HEK293 (cell line): ENCODE measurements at regions not wholly inside any gene's neighbourhood (a gene's known extent, or its start where the extent isn't known, plus 50 kb on each side); places are given as distances from the start of the nearest gene placed in this dataset.

Experiments used
- CTCF ChIA-PET: fragments of 350-600 bp; formaldehyde crosslinking; extraction: SDS; loops from one replicate; lab custom pipeline; 2021; ENCODE audit warnings: antibody characterized with exemption; lab: Yijun Ruan, JAX
- POLR2A ChIA-PET: fragments of 300-600 bp; formaldehyde crosslinking; extraction: SDS; loops from one replicate; lab custom pipeline; 2020; ENCODE audit warnings: antibody characterized with exemption, inconsistent platforms; lab: Yijun Ruan, JAX
- H3K27ac ChIP-seq: fragments of 200-500 bp; sonication (Bioruptor generic); 2 replicates; pipeline ENCODE4 v1.5.1; 2014; ENCODE audit warnings: low read depth, low read length, control low read depth, inconsistent platforms; ENCODE audit errors: extremely low read depth
- H3K36me3 ChIP-seq, 2 experiments: fragments of 200-500 bp in 1 of 2; sonication (Bioruptor generic) in 1 of 2; 1 replicate in 1 of 2; 2 replicates in 1 of 2; pipeline ENCODE4 v1.5.1; 2014 to 2017; ENCODE audit warnings: inconsistent platforms in 2 of 2, low read length in 2 of 2; ENCODE audit not compliant: control insufficient read depth in 2 of 2, insufficient read depth in 1 of 2
- H3K4me1 ChIP-seq: fragments of 200-500 bp; sonication (Bioruptor generic); 2 replicates; pipeline ENCODE4 v1.5.1; 2014; ENCODE audit warnings: mild to moderate bottlenecking, low read length, inconsistent platforms; ENCODE audit not compliant: control insufficient read depth, insufficient read depth
- H3K4me3 ChIP-seq: 2 replicates; pipeline ENCODE4 v1.5.1; 2011; ENCODE audit warnings: low read depth, mild to moderate bottlenecking, control low read depth, low read length, moderate library complexity
- H3K9me3 ChIP-seq: fragments of 200-500 bp; sonication (Bioruptor generic); 2 replicates; pipeline ENCODE4 v1.5.1; 2014; ENCODE audit warnings: low read depth, low read length, inconsistent platforms; ENCODE audit not compliant: control insufficient read depth, insufficient read depth
- BCL11B ChIP-seq: fragments of 450-650 bp; formaldehyde crosslinking; IDR thresholded peaks from 2 replicates; pipeline ENCODE4 v1.5.1; 2016; ENCODE audit warnings: low read depth, missing biosample characterization, missing genetic modification characterization
- EGR2 ChIP-seq: fragments of 450-650 bp; formaldehyde crosslinking; IDR thresholded peaks from 2 replicates; pipeline ENCODE4 v1.5.1; 2016; ENCODE audit warnings: low read depth, missing biosample characterization, missing genetic modification characterization
- HOXD13 ChIP-seq: sonication (generic); formaldehyde crosslinking; IDR thresholded peaks from 2 replicates; pipeline ENCODE4 v1.8.0; 2022; ENCODE audit warnings: missing genetic modification reagents, borderline replicate concordance
- KLF17 ChIP-seq: fragments of 450-650 bp; formaldehyde crosslinking; IDR thresholded peaks from 2 replicates; pipeline ENCODE4 v1.5.1; 2016; ENCODE audit warnings: missing biosample characterization, missing genetic modification characterization
- MYNN ChIP-seq: fragments of 450-650 bp; formaldehyde crosslinking; IDR thresholded peaks from 2 replicates; pipeline ENCODE4 v1.5.1; 2016; ENCODE audit warnings: missing biosample characterization, missing genetic modification characterization, borderline replicate concordance
- OVOL3 ChIP-seq: fragments of 450-650 bp; formaldehyde crosslinking; IDR thresholded peaks from 2 replicates; pipeline ENCODE4 v1.5.1; 2016; ENCODE audit warnings: missing biosample characterization, missing genetic modification characterization
- SP2 ChIP-seq: fragments of 450-650 bp; formaldehyde crosslinking; IDR thresholded peaks from 2 replicates; pipeline ENCODE4 v1.5.1; 2016; ENCODE audit warnings: missing biosample characterization, missing genetic modification characterization
- ZBTB21 ChIP-seq: fragments of 450-650 bp; formaldehyde crosslinking; IDR thresholded peaks from 2 replicates; pipeline ENCODE4 v1.5.1; 2017; ENCODE audit warnings: missing biosample characterization, missing genetic modification characterization
- ZBTB44 ChIP-seq: fragments of 450-650 bp; IDR thresholded peaks from 2 replicates; pipeline ENCODE4 v1.5.1; 2018; ENCODE audit warnings: missing biosample characterization, mild to moderate bottlenecking, missing genetic modification characterization
- ZBTB7A ChIP-seq: fragments of 450-650 bp; formaldehyde crosslinking; IDR thresholded peaks from 2 replicates; pipeline ENCODE4 v1.5.1; 2016; ENCODE audit warnings: low read depth, missing biosample characterization, missing genetic modification characterization
- ZNF114 ChIP-seq: fragments of 450-650 bp; formaldehyde crosslinking; IDR thresholded peaks from 2 replicates; pipeline ENCODE4 v1.5.0; 2017; ENCODE audit warnings: missing biosample characterization, missing genetic modification characterization
- ZNF341 ChIP-seq: fragments of 450-650 bp; formaldehyde crosslinking; IDR thresholded peaks from 2 replicates; pipeline ENCODE4; 2016; ENCODE audit warnings: low read depth, missing biosample characterization, missing genetic modification characterization
- ZNF37A ChIP-seq: fragments of 450-650 bp; IDR thresholded peaks from 2 replicates; pipeline ENCODE4 v1.5.1; 2018; ENCODE audit warnings: missing biosample characterization, missing genetic modification characterization
- ZNF398 ChIP-seq: fragments of 450-650 bp; formaldehyde crosslinking; IDR thresholded peaks from 2 replicates; pipeline ENCODE4 v1.5.1; 2017; ENCODE audit warnings: missing biosample characterization, missing genetic modification characterization
- ZNF416 ChIP-seq: fragments of 450-650 bp; formaldehyde crosslinking; IDR thresholded peaks from 2 replicates; pipeline ENCODE4 v1.5.1; 2016; ENCODE audit warnings: missing biosample characterization, missing genetic modification characterization
- ZNF433 ChIP-seq: fragments of 450-650 bp; formaldehyde crosslinking; IDR thresholded peaks from 2 replicates; pipeline ENCODE4 v1.5.1; 2016; ENCODE audit warnings: missing biosample characterization, missing genetic modification characterization, low read depth
- ZNF530 ChIP-seq: fragments of 450-650 bp; formaldehyde crosslinking; IDR thresholded peaks from 2 replicates; pipeline ENCODE4 v1.5.1; 2016; ENCODE audit warnings: low read depth, missing biosample characterization, missing genetic modification characterization
- ZNF544 ChIP-seq: fragments of 450-650 bp; formaldehyde crosslinking; IDR thresholded peaks from 2 replicates; pipeline ENCODE4 v1.5.0; 2017; ENCODE audit warnings: missing biosample characterization, missing genetic modification characterization
- ZNF560 ChIP-seq: fragments of 450-650 bp; formaldehyde crosslinking; IDR thresholded peaks from 2 replicates; pipeline ENCODE4 v1.5.1; 2017; ENCODE audit warnings: missing biosample characterization, missing genetic modification characterization, borderline replicate concordance
- ZNF626 ChIP-seq: fragments of 450-650 bp; sonication (Bioruptor Pico); formaldehyde crosslinking; IDR thresholded peaks from 2 replicates; pipeline ENCODE4 v1.5.1; 2018; ENCODE audit warnings: missing biosample characterization, missing genetic modification characterization, inconsistent platforms
- ZNF645 ChIP-seq: fragments of 450-650 bp; formaldehyde crosslinking; IDR thresholded peaks from 2 replicates; pipeline ENCODE4; 2016; ENCODE audit warnings: missing biosample characterization, missing genetic modification characterization
- ZNF707 ChIP-seq: fragments of 450-650 bp; formaldehyde crosslinking; IDR thresholded peaks from 2 replicates; pipeline ENCODE4 v1.5.1; 2016; ENCODE audit warnings: missing biosample characterization, missing genetic modification characterization
- ZNF768 ChIP-seq: fragments of 450-650 bp; formaldehyde crosslinking; IDR thresholded peaks from 2 replicates; pipeline ENCODE4 v1.5.1; 2018; ENCODE audit warnings: missing biosample characterization, mild to moderate bottlenecking, missing genetic modification characterization
- ZNF830 ChIP-seq: fragments of 450-650 bp; IDR thresholded peaks from 2 replicates; pipeline ENCODE4 v1.5.0; 2018; ENCODE audit warnings: missing biosample characterization, missing genetic modification characterization, low read depth, mild to moderate bottlenecking, moderate library complexity
- ZNF843 ChIP-seq: fragments of 450-650 bp; formaldehyde crosslinking; IDR thresholded peaks from 2 replicates; pipeline ENCODE4 v1.5.1; 2016; ENCODE audit warnings: missing biosample characterization, missing genetic modification characterization

GRCh38 chr5:54885636-54886035, 99.8 kb downstream of the ESM1 start:
- H3K36me3 ChIP-seq, result no peaks in the 10 kb centered on the region
- no peaks in the 10 kb centered on the region for H3K4me1 ChIP-seq
- ChIA-PET POLR2A (no interaction called here), CTCF (interaction anchor here (0.7 to 3.1 kb wide), 6 partner anchors 8 to 574 kb away, joined by 3 to 13 read pairs (median 7); no protein-coding TSS in a partner anchor)
- H3K9me3 ChIP-seq, result no peaks in the 10 kb centered on the region
- H3K27ac ChIP-seq, result no peak overlapping the region
- no peak overlapping the region for H3K4me3 ChIP-seq
- TF ChIP-seq MYNN, result no peak
- no peak for TF ChIP-seq ZNF830 (tag by site-specific recombination)
- TF ChIP-seq KLF17, result no peak
- no peak for TF ChIP-seq ZNF416 (tag by site-specific recombination)
- no peak for TF ChIP-seq ZNF37A
- no peak for TF ChIP-seq ZNF560 (tag by site-specific recombination)

GRCh38 chr5:54884195-54884536, 101.2 kb downstream of the ESM1 start:
- CTCF ChIA-PET, result no interaction called here
- Histone ChIP-seq H3K4me3 (no peak overlapping the region), H3K4me1 (no peaks in the 10 kb centered on the region), H3K36me3 (no peaks in the 10 kb centered on the region), H3K9me3 (no peaks in the 10 kb centered on the region), H3K27ac (no peak overlapping the region)
- TF ChIP-seq ZNF398 (tag by site-specific recombination), result no peak
- TF ChIP-seq EGR2 (tag by site-specific recombination), result no peak
- TF ChIP-seq ZBTB44 (tag by site-specific recombination), result no peak
- POLR2A ChIA-PET, result no interaction called here

GRCh38 chr5:54883374-54884194, 101.8 kb downstream of the ESM1 start:
- Histone ChIP-seq H3K4me3 (no peak overlapping the region), H3K9me3 (no peaks in the 10 kb centered on the region), H3K27ac (no peak overlapping the region), H3K36me3 (no peaks in the 10 kb centered on the region), H3K4me1 (no peaks in the 10 kb centered on the region)
- ChIA-PET POLR2A (no interaction called here), CTCF (interaction anchor here (0.8 kb wide), 1 partner anchor 16 kb away, joined by 3 read pairs; no protein-coding TSS in a partner anchor)
- TF ChIP-seq BCL11B (tag by site-specific recombination), result no peak
- no peak for TF ChIP-seq ZNF544 (tag by site-specific recombination)
- TF ChIP-seq ZNF626 (tag by site-specific recombination), result no peak
- no peak for TF ChIP-seq ZNF530 (tag by site-specific recombination)
- no peak for TF ChIP-seq ZNF843 (tag by site-specific recombination)
- no peak for TF ChIP-seq ZBTB7A
- TF ChIP-seq ZNF341 (tag by site-specific recombination), result no peak
- no peak for TF ChIP-seq ZNF645 (tag by site-specific recombination)
- TF ChIP-seq ZNF768, result no peak
- TF ChIP-seq ZNF707, result no peak
- TF ChIP-seq HOXD13, result no peak
- TF ChIP-seq SP2, result no peak
- TF ChIP-seq ZBTB21 (tag by site-specific recombination), result no peak
- TF ChIP-seq OVOL3 (tag by site-specific recombination), result no peak
- no peak for TF ChIP-seq ZNF433 (tag by site-specific recombination)
- TF ChIP-seq ZNF114 (tag by site-specific recombination), result no peak
- TF ChIP-seq ZNF560 (tag by site-specific recombination), result no peak
